Putamen (tissue), 1 donor: ENCODE measurements at regions not wholly inside any gene's neighbourhood (a gene's known extent, or its start where the extent isn't known, plus 50 kb on each side); places are given as distances from the start of the nearest gene placed in this dataset.
"Not testable (repeated sequence)": the region's sequence is repeated elsewhere in the genome, so short reads cannot be mapped to it uniquely, and the experiment has no call there.

ENCODE experiments used
- DNase-seq: peaks from one replicate; pipeline ENCODE4 v3.0.0-alpha.2; 2016; ENCODE audit warnings: low spot score

DNA sequence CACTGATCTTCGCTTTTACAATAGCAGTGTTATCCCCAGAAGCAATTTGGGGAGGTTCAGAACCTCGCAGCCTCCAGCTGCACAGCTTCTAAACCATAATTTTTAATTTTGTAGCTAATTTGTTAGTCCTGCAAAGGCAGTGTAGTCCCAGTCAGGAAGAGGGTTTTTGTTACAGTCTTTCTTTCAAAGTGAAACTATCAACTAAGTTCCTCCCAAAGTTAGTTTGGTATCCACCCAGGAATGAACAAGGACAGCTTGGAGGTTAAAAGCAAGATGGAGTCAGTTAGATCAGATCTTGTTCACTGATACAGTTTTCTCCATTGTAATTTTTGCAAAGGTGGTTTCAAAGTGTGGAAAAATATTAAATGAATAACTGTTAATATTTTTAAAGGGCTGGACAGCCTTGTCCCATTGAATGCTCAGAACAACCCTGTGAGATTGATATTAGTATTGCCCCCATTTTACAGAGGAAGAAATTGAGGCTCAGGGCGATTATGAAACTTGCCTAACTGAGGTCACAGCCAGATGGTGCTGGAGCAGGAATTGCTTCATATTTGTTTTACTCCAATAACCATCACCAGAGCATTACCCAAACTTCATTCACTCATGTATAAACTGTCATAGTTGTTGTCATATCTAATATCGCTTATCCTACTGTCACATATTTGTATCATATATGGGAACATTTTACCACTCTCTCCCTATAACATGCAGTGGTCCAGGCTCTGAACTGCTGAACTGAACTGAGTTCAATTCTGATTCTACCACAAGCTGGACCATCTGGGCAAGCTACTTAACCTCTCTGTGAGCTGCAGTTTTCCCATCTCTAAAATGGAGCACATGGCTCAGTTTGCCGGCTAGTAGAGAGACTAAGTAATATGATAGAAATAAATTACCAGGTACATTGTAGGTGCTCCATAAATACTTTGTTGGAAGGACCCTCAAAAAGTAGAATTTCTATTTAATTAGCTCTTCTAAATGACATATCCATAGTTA, 213.8 kb downstream of the BCAS1 start:
- DNase-seq: no peak

GRCh38 chr20:53855733-53856132, 214.7 kb downstream of the BCAS1 start:
- no peak for DNase-seq

GRCh38 chr20:53854609-53854926, 215.8 kb downstream of the BCAS1 start:
- not testable (repeated sequence) for DNase-seq

GRCh38 chr20:53853111-53853713, 217.2 kb downstream of the BCAS1 start:
- DNase-seq: no peak

GRCh38 chr20:53852691-53853090, 217.7 kb downstream of the BCAS1 start:
- DNase-seq: no peak

- DNase-seq: no peak
These were observed 218.4 kb downstream of the BCAS1 start for GRCh38 chr20:53852014-53852413.

DNA sequence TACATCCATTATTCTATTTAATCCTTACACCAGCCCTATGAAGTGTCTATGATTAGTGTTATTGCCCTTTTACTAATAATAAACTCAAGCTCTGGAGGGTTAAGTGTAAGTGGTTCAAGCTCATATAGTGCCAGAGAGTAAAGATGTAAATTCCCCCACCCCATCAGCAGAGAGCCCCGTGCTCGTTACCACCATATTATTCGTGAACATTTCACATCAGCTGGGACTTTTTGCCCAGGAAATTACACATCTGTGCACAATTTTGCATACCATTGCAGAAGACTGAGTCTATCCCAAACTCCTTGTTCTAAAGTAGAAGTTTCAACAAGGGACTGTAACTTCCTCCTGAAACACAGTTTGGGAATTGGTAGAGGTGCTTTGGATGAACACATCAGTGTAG, 220.1 kb downstream of the BCAS1 start:
- DNase-seq: no peak

GRCh38 chr20:53849471-53850059, 220.8 kb downstream of the BCAS1 start:
- DNase-seq: no peak

DNA sequence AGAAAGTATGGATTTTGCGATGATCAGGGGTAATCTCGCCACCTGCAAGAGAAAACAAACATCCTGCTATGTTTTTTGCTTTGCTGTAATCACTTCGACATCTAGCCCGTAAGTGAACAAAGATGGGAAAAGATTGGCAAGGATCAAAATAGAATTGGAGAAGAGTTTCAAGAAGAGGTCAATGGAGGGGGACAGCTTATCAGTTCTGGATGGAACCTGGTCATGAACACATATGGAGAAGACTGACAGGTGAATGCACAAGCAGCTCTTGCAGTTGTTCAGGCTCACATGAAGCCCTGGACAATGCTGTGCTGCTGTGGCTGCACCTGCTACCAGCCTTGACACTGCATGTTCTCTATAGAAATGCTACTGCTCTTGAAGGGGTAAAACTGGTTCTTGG, 222.1 kb downstream of the BCAS1 start:
- DNase-seq: no peak

GRCh38 chr20:53847837-53848170, 222.6 kb downstream of the BCAS1 start:
- no peak for DNase-seq

- no peak for DNase-seq
These were observed 223.1 kb downstream of the BCAS1 start for GRCh38 chr20:53847139-53847836.

DNA sequence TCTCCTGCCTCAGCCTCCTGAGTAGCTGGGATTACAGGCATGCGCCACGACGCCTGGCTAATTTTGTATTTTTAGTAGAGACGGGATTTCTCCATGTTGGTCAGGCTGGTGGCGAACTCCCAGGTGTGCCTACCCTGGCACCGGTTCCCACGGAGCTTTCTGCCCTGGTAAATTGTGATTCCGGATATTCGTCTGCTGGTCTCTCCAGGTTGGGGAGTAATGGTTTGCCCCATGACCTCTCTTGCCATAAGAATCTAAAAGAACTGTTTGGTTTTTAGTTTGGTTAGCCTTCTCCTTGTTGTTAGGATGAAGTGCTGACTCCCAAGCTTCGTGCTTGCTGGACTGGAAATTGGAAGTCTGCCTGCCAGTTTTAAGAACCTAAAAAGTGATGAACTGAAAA, 223.8 kb downstream of the BCAS1 start:
- DNase-seq: no peak

GRCh38 chr20:53845980-53846379, 224.4 kb downstream of the BCAS1 start:
- DNase-seq: no peak

GRCh38 chr20:53844259-53844658, 226.1 kb downstream of the BCAS1 start:
- DNase-seq: no peak

- no peak for DNase-seq
These were observed 226.7 kb downstream of the BCAS1 start for GRCh38 chr20:53843645-53844044.

DNA sequence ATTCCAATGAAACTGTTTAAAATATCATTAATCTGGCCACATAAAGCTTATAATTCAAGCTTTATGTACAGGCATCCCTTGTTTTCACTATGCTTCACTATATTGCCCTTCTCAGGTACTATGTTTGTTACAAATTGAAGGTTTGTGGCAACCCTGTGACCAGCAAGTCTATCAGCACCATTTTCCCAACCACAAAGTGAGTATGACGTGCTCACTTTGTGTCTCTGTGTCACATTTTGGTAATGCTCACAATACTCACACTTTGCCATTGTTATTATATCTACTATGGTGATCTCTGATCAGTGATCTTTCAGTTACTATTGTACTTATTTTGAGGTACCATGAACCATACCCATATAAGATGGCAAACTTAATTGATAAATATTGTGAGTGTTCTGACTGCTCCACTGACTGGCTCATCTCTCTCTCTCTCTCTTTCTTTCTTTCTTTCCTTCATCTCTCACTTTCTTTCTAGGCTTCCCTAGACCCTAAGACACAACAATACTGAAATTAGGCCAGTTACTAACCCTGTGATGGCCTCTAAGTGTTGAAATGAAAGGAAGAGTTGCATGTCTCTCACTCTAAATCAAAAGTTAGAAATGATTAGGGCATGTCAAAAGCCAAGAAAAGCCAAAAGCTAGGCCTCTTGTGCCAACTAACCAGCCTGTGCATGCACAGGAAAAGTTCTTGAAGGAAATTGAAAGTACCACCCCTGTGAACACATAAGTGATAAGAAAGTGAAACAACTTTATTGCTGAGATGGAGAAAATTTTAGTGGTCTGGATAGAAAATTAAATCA, 227.9 kb downstream of the BCAS1 start:
- DNase-seq: no peak

- DNase-seq: no peak
These were observed 228.7 kb downstream of the BCAS1 start for GRCh38 chr20:53841741-53842140.

- no peak for DNase-seq
These were observed 229.9 kb downstream of the BCAS1 start for GRCh38 chr20:53840532-53840931.

- DNase-seq: no peak
These were observed 230.8 kb downstream of the BCAS1 start for GRCh38 chr20:53839423-53840176.

GRCh38 chr20:53838311-53838868, 232.0 kb downstream of the BCAS1 start:
- DNase-seq: no peak
